ENCODE measurements at regions not wholly inside any gene's neighbourhood (a gene's known extent, or its start where the extent isn't known, plus 50 kb on each side); places are given as distances from the start of the nearest gene placed in this dataset.

GRCh38 chr1:69272684-69273083 lies 295.0 kb upstream of the LRRC7 start:
- FAIRE-seq (no peak), DNase-seq (ENCODE audit: insufficient read length, low spot score) (no peak)
- TF ChIP-seq, protein P1, sequence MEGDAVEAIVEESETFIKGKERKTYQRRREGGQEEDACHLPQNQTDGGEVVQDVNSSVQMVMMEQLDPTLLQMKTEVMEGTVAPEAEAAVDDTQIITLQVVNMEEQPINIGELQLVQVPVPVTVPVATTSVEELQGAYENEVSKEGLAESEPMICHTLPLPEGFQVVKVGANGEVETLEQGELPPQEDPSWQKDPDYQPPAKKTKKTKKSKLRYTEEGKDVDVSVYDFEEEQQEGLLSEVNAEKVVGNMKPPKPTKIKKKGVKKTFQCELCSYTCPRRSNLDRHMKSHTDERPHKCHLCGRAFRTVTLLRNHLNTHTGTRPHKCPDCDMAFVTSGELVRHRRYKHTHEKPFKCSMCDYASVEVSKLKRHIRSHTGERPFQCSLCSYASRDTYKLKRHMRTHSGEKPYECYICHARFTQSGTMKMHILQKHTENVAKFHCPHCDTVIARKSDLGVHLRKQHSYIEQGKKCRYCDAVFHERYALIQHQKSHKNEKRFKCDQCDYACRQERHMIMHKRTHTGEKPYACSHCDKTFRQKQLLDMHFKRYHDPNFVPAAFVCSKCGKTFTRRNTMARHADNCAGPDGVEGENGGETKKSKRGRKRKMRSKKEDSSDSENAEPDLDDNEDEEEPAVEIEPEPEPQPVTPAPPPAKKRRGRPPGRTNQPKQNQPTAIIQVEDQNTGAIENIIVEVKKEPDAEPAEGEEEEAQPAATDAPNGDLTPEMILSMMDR (IDR thresholded peaks at IDR 0.05; ENCODE audit: insufficient read depth, missing control alignments) = no peak

- DNase-seq (ENCODE audit: insufficient read length, low spot score) (no peak), FAIRE-seq (no peak)
- TF ChIP-seq, protein P1 (IDR thresholded peaks at IDR 0.05; ENCODE audit: insufficient read depth, missing control alignments) = no peak
Observed at GRCh38 chr1:69278923-69279322, 288.8 kb upstream of the LRRC7 start.

DNA sequence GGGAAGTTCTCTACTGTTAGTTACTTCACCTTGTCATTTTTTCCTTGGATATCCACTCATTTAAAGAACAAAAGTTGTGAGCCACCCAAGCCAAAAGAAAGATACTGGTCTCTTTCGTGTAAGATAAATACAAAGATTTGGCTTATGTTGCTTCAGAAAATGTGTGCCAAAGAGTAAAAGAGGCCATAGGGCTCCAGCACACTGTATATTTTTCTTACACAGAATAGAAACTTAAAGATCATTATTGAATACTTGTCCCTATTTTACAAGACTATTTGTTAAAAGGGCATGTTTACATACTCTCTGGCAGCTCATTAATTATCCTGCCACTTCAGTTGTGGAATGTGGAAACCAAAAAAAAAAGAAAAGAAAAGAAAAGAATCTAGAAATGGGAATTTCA lies 284.2 kb upstream of the LRRC7 start:
- TF ChIP-seq, protein P1 (IDR thresholded peaks at IDR 0.05; ENCODE audit: insufficient read depth, missing control alignments) = no peak
- FAIRE-seq (no peak), DNase-seq (ENCODE audit: insufficient read length, low spot score) (no peak)

DNA sequence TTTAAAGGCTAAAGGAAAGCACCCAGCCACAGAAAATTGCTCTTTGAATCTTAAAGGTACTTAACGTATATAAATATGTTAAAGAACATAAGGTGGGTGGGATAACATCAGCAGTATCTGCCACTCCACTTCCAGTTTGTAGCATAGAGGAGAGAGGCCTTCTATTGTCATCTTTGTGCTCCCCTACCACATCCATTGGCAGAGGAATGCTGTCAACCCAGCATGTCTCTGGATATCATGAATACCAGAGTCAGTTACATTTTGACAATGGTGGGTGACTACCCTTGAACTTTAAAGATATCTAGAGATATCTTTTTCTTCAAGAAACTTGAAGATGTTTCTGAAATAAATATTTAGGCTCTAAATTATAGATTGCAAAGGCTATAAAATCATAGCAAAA lies 283.2 kb upstream of the LRRC7 start:
- DNase-seq (ENCODE audit: insufficient read length, low spot score) = no peak
- TF ChIP-seq, protein P1 (IDR thresholded peaks at IDR 0.05; ENCODE audit: insufficient read depth, missing control alignments) = no peak
- no peak for FAIRE-seq

- TF ChIP-seq, protein P1 (IDR thresholded peaks at IDR 0.05; ENCODE audit: insufficient read depth, missing control alignments) = no peak
- FAIRE-seq (no peak), DNase-seq (ENCODE audit: insufficient read length, low spot score) (no peak)
Observed at GRCh38 chr1:69288416-69288815, 279.3 kb upstream of the LRRC7 start.

- FAIRE-seq (no peak), DNase-seq (ENCODE audit: insufficient read length, low spot score) (no peak)
- TF ChIP-seq, protein P1 (IDR thresholded peaks at IDR 0.05; ENCODE audit: insufficient read depth, missing control alignments) = no peak
Observed at GRCh38 chr1:69290291-69290690, 277.4 kb upstream of the LRRC7 start.

- FAIRE-seq (no peak), DNase-seq (ENCODE audit: insufficient read length, low spot score) (no peak)
- TF ChIP-seq, protein P1 (IDR thresholded peaks at IDR 0.05; ENCODE audit: insufficient read depth, missing control alignments) = no peak
Observed at GRCh38 chr1:69291541-69291940, 276.2 kb upstream of the LRRC7 start.

Measured in D721Med (cell line).